Esophagus squamous epithelium (tissue), 5 donors: ENCODE measurements at regions not wholly inside any gene's neighbourhood (a gene's known extent, or its start where the extent isn't known, plus 50 kb on each side); places are given as distances from the start of the nearest gene placed in this dataset.

ENCODE experiments used
- DNase-seq: peaks from one replicate; lab custom pipeline; 2025; lab: John Stamatoyannopoulos, UW
- H3K27ac ChIP-seq, 4 donors: fragments of 200-600 bp; sonication (generic); one replicate each; pipeline ENCODE4 v1.5.1; 2016 to 2019; ENCODE audit warnings: mild to moderate bottlenecking in 1 of 4
- H3K27me3 ChIP-seq, 4 donors: fragments of 200-600 bp; sonication (generic); 1 replicate in 3 of 4; 2 replicates in 1 of 4; pipeline versions ENCODE4 v1.5.1 to v1.6.0; 2017 to 2021; ENCODE audit warnings: antibody characterized with exemption in 1 of 4
- H3K36me3 ChIP-seq, 3 donors: fragments of 200-600 bp; sonication (generic); one replicate each; pipeline ENCODE4 v1.5.1; 2016 to 2019
- H3K4me1 ChIP-seq, 3 donors: fragments of 200-600 bp; sonication (generic); one replicate each; pipeline ENCODE4 v1.5.1; 2017 to 2019
- H3K4me3 ChIP-seq, 4 donors: fragments of 200-600 bp; sonication (generic); 1 replicate in 3 of 4; 2 replicates in 1 of 4; pipeline ENCODE4 v1.5.1; 2016 to 2019; ENCODE audit warnings: mild to moderate bottlenecking in 2 of 4, moderate library complexity in 1 of 4
- H3K9me3 ChIP-seq, 3 donors: fragments of 200-600 bp; sonication (generic); one replicate each; pipeline ENCODE4 v1.5.1; 2016 to 2019
- CTCF ChIP-seq, 6 experiments: fragments of 450-650 bp in 4 of 6; fragments of 200-600 bp in 2 of 6; sonication (generic) in 2 of 6; IDR thresholded peaks; one replicate each; pipeline ENCODE4 v1.5.1; 2016 to 2019; ENCODE audit warnings: antibody characterized with exemption in 6 of 6, mild to moderate bottlenecking in 4 of 6, moderate library complexity in 4 of 6
- POLR2A ChIP-seq, 4 donors: fragments of 450-650 bp; IDR thresholded peaks; one replicate each; pipeline ENCODE4 v1.6.1; 2017; ENCODE audit warnings: antibody characterized with exemption in 4 of 4, mild to moderate bottlenecking in 4 of 4, moderate library complexity in 3 of 4
- WGBS, 2 donors: methylation state at CpG; one replicate each; pipeline ENCODE4 v1.1.5; 2018; 5-methylcytosine and 5-hydroxymethylcytosine counted together
- intact Hi-C: fragments of 100-400 bp; cut with DNase I; formaldehyde crosslinking; loops from one replicate; pipeline ENCODE4 v1.15.0; 2022
- donor health status: DM: yes; HTN: yes; CAD: no.

DNA sequence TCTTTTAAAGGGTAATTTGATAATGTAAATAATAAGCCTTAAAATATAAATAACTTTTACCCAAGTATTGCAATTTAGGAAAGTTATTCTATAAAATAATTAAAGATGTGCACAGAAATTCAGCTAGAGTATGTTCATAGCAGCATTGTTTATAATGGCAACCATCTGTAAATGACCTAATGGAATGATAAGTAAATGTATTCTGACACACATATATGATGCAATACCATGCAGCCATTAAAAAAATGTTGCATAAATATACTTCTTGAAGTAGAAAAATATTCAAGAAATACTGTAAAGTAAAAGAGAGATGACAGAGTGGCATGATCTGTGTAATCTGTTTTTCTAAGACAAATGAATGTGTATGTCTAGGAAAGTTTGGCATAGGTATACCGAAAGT is 545.7 kb downstream of the ZEB2 start:
- TF ChIP-seq CTCF (IDR thresholded peaks at IDR 0.05) (no peak), POLR2A (IDR thresholded peaks at IDR 0.05) (no peak)
- intact Hi-C loops = no loop called here
- 91 to 98% methylated on average over 1 of the region's 1 CpG for WGBS, 2 donors
- no peaks in the 10 kb centered on the region for H3K36me3 ChIP-seq
- H3K27me3 ChIP-seq = no peaks in the 10 kb centered on the region
- no peaks in the 10 kb centered on the region for H3K4me1 ChIP-seq
- H3K27ac ChIP-seq = no peak overlapping the region
- no peaks in the 10 kb centered on the region for H3K9me3 ChIP-seq
- DNase-seq = no peak
- H3K4me3 ChIP-seq = no peak overlapping the region

DNA sequence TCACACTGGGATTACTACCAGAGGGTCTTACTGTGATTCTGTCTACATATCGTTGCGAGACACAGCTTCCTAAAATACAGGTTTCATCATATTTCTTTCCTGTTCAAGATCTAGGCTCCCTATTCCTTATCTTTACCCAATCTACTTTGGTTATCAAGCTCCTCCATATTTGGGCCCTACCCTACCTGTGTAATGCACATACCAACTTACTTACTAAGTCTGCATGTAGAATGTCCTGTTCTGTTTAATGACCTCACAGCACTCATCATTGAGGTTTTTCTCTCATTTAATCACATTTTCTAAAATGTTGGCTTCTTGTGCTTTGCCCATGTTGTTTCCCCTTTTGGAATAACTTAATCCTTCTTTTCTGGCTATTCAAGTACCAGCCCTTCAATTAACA is 551.1 kb downstream of the ZEB2 start:
- no peaks in the 10 kb centered on the region for H3K36me3 ChIP-seq
- WGBS, 2 donors = 75 to 100% methylated on average over 2 of the region's 2 CpGs
- H3K9me3 ChIP-seq = no peaks in the 10 kb centered on the region
- H3K27me3 ChIP-seq = no peaks in the 10 kb centered on the region
- intact Hi-C loops = no loop called here
- H3K4me3 ChIP-seq = no peak overlapping the region
- DNase-seq = no peak
- no peak overlapping the region for H3K27ac ChIP-seq
- TF ChIP-seq POLR2A (IDR thresholded peaks at IDR 0.05) = no peak
- TF ChIP-seq CTCF (IDR thresholded peaks at IDR 0.05) = no peak
- H3K4me1 ChIP-seq = no peaks in the 10 kb centered on the region

DNA sequence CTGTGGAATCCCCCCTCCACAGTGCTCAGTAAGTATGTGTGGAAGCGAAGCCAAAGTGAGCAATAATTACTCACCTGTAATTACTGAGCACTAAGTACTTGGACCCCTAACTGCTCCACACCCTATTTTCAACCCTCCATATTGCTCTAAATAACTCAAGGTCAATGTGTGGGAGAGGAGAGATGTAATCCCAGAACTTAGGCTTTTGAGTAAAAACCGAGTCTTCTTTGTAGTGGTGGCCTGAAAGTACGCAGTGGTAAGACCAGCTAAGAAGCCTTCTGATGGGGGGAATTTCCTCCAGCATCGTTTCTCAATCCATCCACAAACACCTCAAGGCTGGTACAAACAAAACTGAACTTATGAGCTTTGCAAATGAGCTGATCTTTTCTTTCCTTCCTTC is 551.6 kb downstream of the ZEB2 start:
- no peak overlapping the region for H3K27ac ChIP-seq
- intact Hi-C loops = no loop called here
- H3K36me3 ChIP-seq = no peaks in the 10 kb centered on the region
- WGBS, 2 donors = 79 to 82% methylated on average over 4 of the region's 4 CpGs
- H3K27me3 ChIP-seq = no peaks in the 10 kb centered on the region
- H3K9me3 ChIP-seq = no peaks in the 10 kb centered on the region
- H3K4me3 ChIP-seq = no peak overlapping the region
- TF ChIP-seq POLR2A (IDR thresholded peaks at IDR 0.05) (no peak), CTCF (IDR thresholded peaks at IDR 0.05) (no peak)
- DNase-seq = no peak
- H3K4me1 ChIP-seq = no peaks in the 10 kb centered on the region

- intact Hi-C loops = no loop called here
These were observed 554.3 kb downstream of the ZEB2 start for GRCh38 chr2:143965493-143966164.

DNA sequence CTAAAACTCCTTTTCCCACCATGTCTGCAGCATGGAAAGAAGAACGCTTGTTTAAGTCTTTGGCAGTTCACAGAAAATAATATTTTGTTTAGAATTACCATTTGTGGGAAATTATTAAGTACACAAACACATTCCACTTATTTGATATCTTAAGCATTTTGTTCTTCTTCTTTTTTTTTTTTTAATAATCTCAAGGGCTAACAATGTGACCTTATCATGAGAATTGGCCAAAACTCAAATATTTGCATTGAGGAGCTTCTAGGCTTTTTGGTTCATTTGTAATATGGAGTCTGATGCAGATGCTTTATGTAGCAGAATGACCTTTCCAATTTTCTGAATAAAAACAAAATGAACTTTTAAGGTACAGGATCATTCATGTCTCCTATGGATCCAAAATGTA is 555.0 kb downstream of the ZEB2 start:
- no peak overlapping the region for H3K4me3 ChIP-seq
- no peaks in the 10 kb centered on the region for H3K9me3 ChIP-seq
- intact Hi-C loops = no loop called here
- H3K36me3 ChIP-seq = no peaks in the 10 kb centered on the region
- H3K27me3 ChIP-seq = no peaks in the 10 kb centered on the region
- 82 to 86% methylated on average over 1 of the region's 1 CpG for WGBS, 2 donors
- TF ChIP-seq POLR2A (IDR thresholded peaks at IDR 0.05) (no peak), CTCF (IDR thresholded peaks at IDR 0.05) (no peak)
- no peaks in the 10 kb centered on the region for H3K4me1 ChIP-seq
- H3K27ac ChIP-seq = no peak overlapping the region
- no peak for DNase-seq

More at GRCh38 chr2:143965493-143966164, 554.3 kb downstream of the ZEB2 start:
- no peak overlapping the region for H3K27ac ChIP-seq
- WGBS, 2 donors = 84 to 89% methylated on average over 2 to 4 of the region's 4 CpGs
- no peaks in the 10 kb centered on the region for H3K4me1 ChIP-seq
- H3K9me3 ChIP-seq = no peaks in the 10 kb centered on the region
- no peak overlapping the region for H3K4me3 ChIP-seq
- DNase-seq = no peak
- no peaks in the 10 kb centered on the region for H3K36me3 ChIP-seq
- TF ChIP-seq CTCF (IDR thresholded peaks at IDR 0.05) = no peak
- no peak for TF ChIP-seq POLR2A (IDR thresholded peaks at IDR 0.05)
- H3K27me3 ChIP-seq = no peaks in the 10 kb centered on the region
